GM12878 (cell line): ENCODE measurements at regions not wholly inside any gene's neighbourhood (a gene's known extent, or its start where the extent isn't known, plus 50 kb on each side); places are given as distances from the start of the nearest gene placed in this dataset.

Experiments
- ATAC-seq: fragments of 200-7000 bp; cut with Tn5 transposase; 3 replicates; pipeline ENCODE4 v1.9.1; 2020; ENCODE audit warnings: mild to moderate bottlenecking, moderate library complexity
- BruUV-seq: library from RNA; stranded (reverse); fragments of 400-500 nt; replicated peaks from 2 replicates; lab custom pipeline; 2021; lab: Mats Ljungman, UMichigan
- CTCF ChIA-PET: fragments of 300-600 bp; sonication (Branson Sonifier 250); formaldehyde crosslinking; extraction: SDS; loops from one replicate; lab custom pipeline; 2021; ENCODE audit warnings: inconsistent platforms; lab: Yijun Ruan, JAX
- POLR2A ChIA-PET: fragments of 350-600 bp; formaldehyde crosslinking; extraction: SDS; loops from one replicate; lab custom pipeline; 2021; ENCODE audit warnings: inconsistent platforms; lab: Charles Lee
- RAD21 ChIA-PET: fragments of 300-600 bp; sonication (Branson Sonifier 250); formaldehyde crosslinking; loops from one replicate; lab custom pipeline; 2023; ENCODE audit warnings: antibody characterized with exemption; ENCODE audit not compliant: unreplicated experiment; lab: Charles Lee
- SMC1A ChIA-PET: fragments of 300-600 bp; sonication (Branson Sonifier 250); formaldehyde crosslinking; loops from one replicate; lab custom pipeline; 2023; ENCODE audit not compliant: unreplicated experiment, uncharacterized antibody; lab: Charles Lee
- DNase-seq: peaks from one replicate; pipeline ENCODE4 v3.0.0-alpha.2; 2011; ENCODE audit warnings: low read depth, low spot score
- FAIRE-seq: peaks from 3 replicates; lab custom pipeline; 2011; peaks lifted over from hg19 to GRCh38; lab: Jason Lieb, UNC
- H2AFZ ChIP-seq: 2 replicates; pipeline ENCODE4 v1.6.0; 2011; ENCODE audit warnings: low read depth, low read length, control low read depth; ENCODE audit not compliant: control insufficient read depth
- H3K27ac ChIP-seq: 2 replicates; pipeline ENCODE4 v1.5.1; 2011; ENCODE audit warnings: control low read depth; ENCODE audit not compliant: control insufficient read depth, insufficient read depth
- H3K27me3 ChIP-seq, 2 experiments: replicated peaks in 1 of 2; 2 replicates each; pipeline versions ENCODE4 v1.6.0 to v1.6.1; 2011; ENCODE audit warnings: low read length in 1 of 2; ENCODE audit not compliant: control insufficient read depth in 2 of 2, insufficient read depth in 2 of 2
- H3K36me3 ChIP-seq, 2 experiments: 2 replicates each; pipeline ENCODE4 v1.5.1; 2011; ENCODE audit warnings: low read length in 1 of 2; ENCODE audit not compliant: control insufficient read depth in 2 of 2, insufficient read depth in 2 of 2
- H3K4me1 ChIP-seq: 2 replicates; pipeline ENCODE4 v1.6.1; 2011; ENCODE audit warnings: mild to moderate bottlenecking, low read length, moderate library complexity, mixed read lengths; ENCODE audit not compliant: control insufficient read depth, insufficient read depth
- H3K4me2 ChIP-seq: 2 replicates; pipeline ENCODE4 v1.6.0; 2011; ENCODE audit warnings: control low read depth; ENCODE audit not compliant: control insufficient read depth, insufficient read depth
- H3K4me3 ChIP-seq: fragments of 200-600 bp; sonication (generic); 2 replicates; pipeline ENCODE4 v1.5.1; 2016
- H3K79me2 ChIP-seq: 2 replicates; pipeline ENCODE4 v1.6.0; 2011; ENCODE audit warnings: low read length; ENCODE audit not compliant: control insufficient read depth, insufficient read depth
- H3K9ac ChIP-seq: 2 replicates; pipeline ENCODE4 v1.8.0; 2011; ENCODE audit warnings: low read length, control low read depth, mixed read lengths; ENCODE audit not compliant: control insufficient read depth, insufficient read depth
- H3K9me3 ChIP-seq: replicated peaks from 3 replicates; pipeline ENCODE4 v1.5.1; 2011; ENCODE audit warnings: mild to moderate bottlenecking, low read length; ENCODE audit not compliant: control insufficient read depth, insufficient read depth
- H4K20me1 ChIP-seq: 2 replicates; pipeline ENCODE4 v1.6.0; 2011; ENCODE audit not compliant: control insufficient read depth, insufficient read depth
- BHLHE40 ChIP-seq, 2 experiments: fragments of 450-650 bp in 1 of 2; IDR thresholded peaks; 2 replicates each; pipeline ENCODE4 v1.6.1; 2011 to 2017; ENCODE audit warnings: low read depth in 2 of 2, borderline replicate concordance in 1 of 2, improper control_type of control experiment in 1 of 2, low read length in 1 of 2, mild to moderate bottlenecking in 1 of 2
- CEBPB ChIP-seq, 2 experiments: fragments of 150-350 bp in 1 of 2; IDR thresholded peaks; 2 replicates each; pipeline ENCODE4 v1.6.1; 2012 to 2014; ENCODE audit warnings: low read depth in 2 of 2, low read length in 2 of 2, borderline replicate concordance in 1 of 2, inconsistent platforms in 1 of 2
- EED ChIP-seq: sonication (generic); IDR thresholded peaks from 2 replicates; pipeline ENCODE4 v1.6.1; 2016; ENCODE audit warnings: antibody characterized with exemption, low read depth
- ETV6 ChIP-seq, 2 experiments: fragments of 450-650 bp in 1 of 2; IDR thresholded peaks in 1 of 2; conservative IDR thresholded peaks in 1 of 2; 2 replicates each; pipeline ENCODE4 v1.6.1; 2014; ENCODE audit warnings: antibody characterized with exemption in 1 of 2, borderline replicate concordance in 1 of 2, low read depth in 1 of 2, mild to moderate bottlenecking in 1 of 2, moderate library complexity in 1 of 2
- EZH2 ChIP-seq: IDR thresholded peaks from 2 replicates; pipeline ENCODE4 v1.6.1; 2012; ENCODE audit warnings: low read depth, mild to moderate bottlenecking, control low read depth, inconsistent platforms, low read length, borderline replicate concordance; ENCODE audit not compliant: control insufficient read depth
- NFIC ChIP-seq: IDR thresholded peaks from 2 replicates; pipeline ENCODE4 v1.6.1; 2012; ENCODE audit warnings: low read depth, mild to moderate bottlenecking, inconsistent platforms, low read length, moderate library complexity
- POLR2AphosphoS5 ChIP-seq: IDR thresholded peaks from 2 replicates; pipeline ENCODE4 v1.6.1; 2011; ENCODE audit warnings: mild to moderate bottlenecking, low read length, inconsistent platforms
- RELB ChIP-seq: fragments of 450-650 bp; IDR thresholded peaks from 2 replicates; pipeline ENCODE4 v1.6.1; 2017; ENCODE audit warnings: low read depth, mild to moderate bottlenecking, moderate library complexity
- USF2 ChIP-seq: IDR thresholded peaks from 2 replicates; pipeline ENCODE4 v1.6.1; 2011; ENCODE audit warnings: low read depth, low read length, improper control_type of control experiment, borderline replicate concordance
- ZBTB40 ChIP-seq: fragments of 450-650 bp; IDR thresholded peaks from 2 replicates; pipeline ENCODE4 v1.6.1; 2016; ENCODE audit warnings: mild to moderate bottlenecking, moderate library complexity, borderline replicate concordance
- ZNF24 ChIP-seq: fragments of 450-650 bp; IDR thresholded peaks from 2 replicates; pipeline ENCODE4 v1.6.1; 2017; ENCODE audit warnings: antibody characterized with exemption, mild to moderate bottlenecking
- ZNF687 ChIP-seq: fragments of 450-650 bp; IDR thresholded peaks from 2 replicates; pipeline ENCODE4 v1.6.1; 2017; ENCODE audit warnings: mild to moderate bottlenecking, moderate library complexity
- WGBS: methylation state at CpG from one replicate; pipeline ENCODE4 v1.1.6; 2016; ENCODE audit warnings: low lambda C conversion rate; ENCODE audit not compliant: insufficient replicate concordance, insufficient coverage; ENCODE audit errors: missing lambda C conversion rate; 5-methylcytosine and 5-hydroxymethylcytosine counted together
- in situ Hi-C: fragments of 300-500 bp; cut with MboI; formaldehyde crosslinking; loops from 9 replicates; pipeline ENCODE4 v1.14.3; 2018; ENCODE audit warnings: mixed read lengths
- intact Hi-C: fragments of 100-400 bp; cut with micrococcal nuclease; formaldehyde crosslinking; loops from one replicate; pipeline ENCODE4 v1.14.2; 2022; ENCODE audit not compliant: unreplicated experiment

- Histone ChIP-seq H3K4me2 (no peak overlapping the region), H3K36me3 (no peaks in the 10 kb centered on the region), H4K20me1 (no peaks in the 10 kb centered on the region), H3K79me2 (no peaks in the 10 kb centered on the region), H3K27ac (no peak overlapping the region), H3K4me1 (no peaks in the 10 kb centered on the region), H3K27me3 (no peaks in the 10 kb centered on the region; a peak in 1 of 4 replicates), H3K4me3 (no peak overlapping the region), H2AFZ (no peak overlapping the region), H3K9me3 (no peaks in the 10 kb centered on the region), H3K9ac (no peak overlapping the region)
- no peak for ATAC-seq
- intact Hi-C loops (no loop called here), in situ Hi-C loops (no loop called here)
- POLR2A ChIA-PET = no interaction called here
- RAD21 ChIA-PET = no interaction called here
- WGBS = 3% methylated on average over 4 of the region's 4 CpGs
- CTCF ChIA-PET = no interaction called here
- BruUV-seq = no TSS peak
- no peak for FAIRE-seq
- DNase-seq = no peak
- SMC1A ChIA-PET = no interaction called here
- no peak for TF ChIP-seq CEBPB (IDR thresholded peaks at IDR 0.05; ENCODE audit: borderline replicate concordance in 1 of 2, low read depth in 2 of 2, low read length in 2 of 2)
- TF ChIP-seq USF2 = no peak
- TF ChIP-seq POLR2AphosphoS5 = no peak
- no peak for TF ChIP-seq EED
- TF ChIP-seq NFIC = no peak
- TF ChIP-seq BHLHE40 (IDR thresholded peaks at IDR 0.05; ENCODE audit: borderline replicate concordance in 1 of 2, low read depth in 2 of 2, low read length in 1 of 2) = no peak
- no peak for TF ChIP-seq ZNF687
- TF ChIP-seq RELB = no peak
- no peak for TF ChIP-seq EZH2
- no peak for TF ChIP-seq ETV6 (conservative IDR thresholded peaks at IDR 0.05 in 1 of 2, IDR thresholded peaks at IDR 0.05 in 1 of 2; ENCODE audit: borderline replicate concordance in 1 of 2, low read depth in 1 of 2)
- no peak for TF ChIP-seq ZBTB40
- TF ChIP-seq ZNF24 = no peak
Measured at GRCh38 chr10:44774676-44775401, 136.3 kb upstream of the TMEM72 start.
